NCI-H82 (cell line): ENCODE measurements at regions not wholly inside any gene's neighbourhood (a gene's known extent, or its start where the extent isn't known, plus 50 kb on each side); places are given as distances from the start of the nearest gene placed in this dataset.
A peak's percentile ranks its signal among the peaks of the same experiment; 100 is the strongest.
"Not testable (repeated sequence)": the region's sequence is repeated elsewhere in the genome, so short reads cannot be mapped to it uniquely, and the experiment has no call there.

ENCODE experiments used
- DNase-seq: peaks from one replicate; lab custom pipeline; 2025; lab: John Stamatoyannopoulos, UW

GRCh38 chr11:67940440-67940839 is 63.5 kb downstream of the UNC93B1 start:
- DNase-seq, result not testable (repeated sequence)

- peak; percentile 10 for DNase-seq
These were observed 64.9 kb downstream of the UNC93B1 start for GRCh38 chr11:67938964-67939363.

GRCh38 chr11:67938371-67938770 is 65.5 kb downstream of the UNC93B1 start:
- DNase-seq, result not testable (repeated sequence)

GRCh38 chr11:67923565-67923964 is 80.3 kb downstream of the UNC93B1 start:
- not testable (repeated sequence) for DNase-seq

- not testable (repeated sequence) for DNase-seq
These were observed 83.4 kb downstream of the UNC93B1 start for GRCh38 chr11:67920546-67920945.

GRCh38 chr11:67912184-67912583 is 91.7 kb downstream of the UNC93B1 start:
- DNase-seq, result not testable (repeated sequence)

- DNase-seq, result not testable (repeated sequence)
These were observed 92.7 kb downstream of the UNC93B1 start for GRCh38 chr11:67911211-67911610.

GRCh38 chr11:67910803-67911202 is 93.1 kb downstream of the UNC93B1 start:
- DNase-seq, result not testable (repeated sequence)

GRCh38 chr11:67906969-67907368 is 96.9 kb downstream of the UNC93B1 start:
- DNase-seq, result not testable (repeated sequence)

GRCh38 chr11:67899462-67899861 is 104.4 kb downstream of the UNC93B1 start:
- DNase-seq, result not testable (repeated sequence)

- not testable (repeated sequence) for DNase-seq
These were observed 110.4 kb downstream of the UNC93B1 start for GRCh38 chr11:67893487-67893886.

- not testable (repeated sequence) for DNase-seq
These were observed 114.3 kb downstream of the UNC93B1 start for GRCh38 chr11:67889646-67890045.

GRCh38 chr11:67888056-67888455 is 115.8 kb downstream of the UNC93B1 start:
- peak; percentile 33 for DNase-seq

- not testable (repeated sequence) for DNase-seq
These were observed 117.2 kb downstream of the UNC93B1 start for GRCh38 chr11:67886672-67887071.

- DNase-seq, result not testable (repeated sequence)
These were observed 117.7 kb downstream of the UNC93B1 start for GRCh38 chr11:67886207-67886606.

GRCh38 chr11:67885574-67885973 is 118.3 kb downstream of the UNC93B1 start:
- peak; percentile 14 for DNase-seq

- peak; percentile 30 for DNase-seq
These were observed 118.9 kb downstream of the UNC93B1 start for GRCh38 chr11:67884761-67885558.

GRCh38 chr11:67884073-67884757 is 119.7 kb downstream of the UNC93B1 start:
- DNase-seq, result not testable (repeated sequence)

- not testable (repeated sequence) for DNase-seq
These were observed 121.6 kb downstream of the UNC93B1 start for GRCh38 chr11:67882304-67882703.

GRCh38 chr11:67881836-67882235 is 122.1 kb downstream of the UNC93B1 start:
- DNase-seq, result not testable (repeated sequence)

- DNase-seq, result not testable (repeated sequence)
These were observed 123.2 kb downstream of the UNC93B1 start for GRCh38 chr11:67880594-67881196.

GRCh38 chr11:67878666-67879065 is 125.2 kb downstream of the UNC93B1 start:
- peak; percentile 8 for DNase-seq

GRCh38 chr11:67877316-67877715 is 126.6 kb downstream of the UNC93B1 start:
- DNase-seq, result not testable (repeated sequence)
